Mucosa of stomach (tissue), 1 donor: ENCODE measurements at regions not wholly inside any gene's neighbourhood (a gene's known extent, or its start where the extent isn't known, plus 50 kb on each side); places are given as distances from the start of the nearest gene placed in this dataset.

Experiments used
- H3K27me3 ChIP-seq: one replicate; pipeline ENCODE4 v1.7.0; 2013; ENCODE audit warnings: mild to moderate bottlenecking, low read length; ENCODE audit not compliant: control insufficient read depth, insufficient read depth
- H3K36me3 ChIP-seq: one replicate; pipeline ENCODE4 v1.7.0; 2013; ENCODE audit warnings: low read length; ENCODE audit not compliant: control insufficient read depth, insufficient read depth
- H3K4me1 ChIP-seq: one replicate; pipeline ENCODE4 v1.7.0; 2013; ENCODE audit warnings: mild to moderate bottlenecking, low read length; ENCODE audit not compliant: control insufficient read depth, insufficient read depth
- H3K4me3 ChIP-seq: one replicate; pipeline ENCODE4 v1.7.0; 2013; ENCODE audit warnings: low read length
- H3K9ac ChIP-seq: one replicate; pipeline ENCODE4 v1.7.0; 2013; ENCODE audit warnings: mild to moderate bottlenecking, low read length, moderate library complexity
- H3K9me3 ChIP-seq: one replicate; pipeline ENCODE4 v1.7.0; 2013; ENCODE audit warnings: mild to moderate bottlenecking, low read length, moderate library complexity; ENCODE audit not compliant: control insufficient read depth
- donor health status: Pancreatic carcinoma.

GRCh38 chr2:8230466-8230865 lies 451.4 kb upstream of the ID2 start:
- Histone ChIP-seq H3K27me3 (no peaks in the 10 kb centered on the region), H3K36me3 (no peaks in the 10 kb centered on the region), H3K9ac (no peak overlapping the region), H3K4me3 (no peak overlapping the region), H3K9me3 (no peaks in the 10 kb centered on the region), H3K4me1 (no peaks in the 10 kb centered on the region)

- Histone ChIP-seq H3K27me3 (no peaks in the 10 kb centered on the region), H3K9ac (no peak overlapping the region), H3K9me3 (no peaks in the 10 kb centered on the region), H3K4me1 (no peaks in the 10 kb centered on the region), H3K36me3 (no peaks in the 10 kb centered on the region), H3K4me3 (no peak overlapping the region)
These were observed 450.0 kb upstream of the ID2 start for GRCh38 chr2:8231902-8232301.

- no peaks in the 10 kb centered on the region for H3K36me3 ChIP-seq
- H3K9me3 ChIP-seq = no peaks in the 10 kb centered on the region
- no peaks in the 10 kb centered on the region for H3K27me3 ChIP-seq
- H3K4me1 ChIP-seq = no peaks in the 10 kb centered on the region
- H3K4me3 ChIP-seq = no peak overlapping the region
- no peak overlapping the region for H3K9ac ChIP-seq
These were observed 449.0 kb upstream of the ID2 start for GRCh38 chr2:8232871-8233270.

- no peak overlapping the region for H3K4me3 ChIP-seq
- H3K9ac ChIP-seq = no peak overlapping the region
- H3K27me3 ChIP-seq = no peaks in the 10 kb centered on the region
- no peaks in the 10 kb centered on the region for H3K36me3 ChIP-seq
- no peaks in the 10 kb centered on the region for H3K9me3 ChIP-seq
- no peaks in the 10 kb centered on the region for H3K4me1 ChIP-seq
These were observed 447.6 kb upstream of the ID2 start for GRCh38 chr2:8234253-8234652.

GRCh38 chr2:8234757-8235374 lies 447.0 kb upstream of the ID2 start:
- no peaks in the 10 kb centered on the region for H3K9me3 ChIP-seq
- no peaks in the 10 kb centered on the region for H3K36me3 ChIP-seq
- no peak overlapping the region for H3K9ac ChIP-seq
- no peak overlapping the region for H3K4me3 ChIP-seq
- H3K27me3 ChIP-seq = no peaks in the 10 kb centered on the region
- no peaks in the 10 kb centered on the region for H3K4me1 ChIP-seq

DNA sequence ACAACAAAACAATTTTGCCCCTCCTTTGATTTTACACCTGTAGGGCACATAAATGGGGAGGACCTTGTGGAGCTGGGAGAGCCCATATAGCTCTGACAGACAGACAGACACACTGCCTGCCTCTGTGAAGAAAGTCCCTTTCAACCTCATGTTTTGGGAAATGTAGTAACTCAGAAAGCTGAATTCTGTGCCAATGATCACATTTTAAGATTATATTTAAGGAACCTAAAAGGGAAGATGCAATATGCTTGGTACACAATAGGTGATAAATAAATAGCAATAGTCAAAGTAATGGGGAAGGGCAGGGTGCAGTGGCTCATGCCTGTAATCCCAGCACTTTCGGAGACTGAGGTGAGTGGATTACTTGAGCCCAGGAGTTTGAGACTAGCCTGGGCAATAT lies 446.4 kb upstream of the ID2 start:
- H3K4me1 ChIP-seq = no peaks in the 10 kb centered on the region
- no peaks in the 10 kb centered on the region for H3K36me3 ChIP-seq
- H3K27me3 ChIP-seq = no peaks in the 10 kb centered on the region
- no peak overlapping the region for H3K4me3 ChIP-seq
- no peak overlapping the region for H3K9ac ChIP-seq
- no peaks in the 10 kb centered on the region for H3K9me3 ChIP-seq

- no peaks in the 10 kb centered on the region for H3K27me3 ChIP-seq
- no peaks in the 10 kb centered on the region for H3K36me3 ChIP-seq
- H3K9ac ChIP-seq = no peak overlapping the region
- no peaks in the 10 kb centered on the region for H3K9me3 ChIP-seq
- no peaks in the 10 kb centered on the region for H3K4me1 ChIP-seq
- no peak overlapping the region for H3K4me3 ChIP-seq
These were observed 445.5 kb upstream of the ID2 start for GRCh38 chr2:8236391-8236790.

GRCh38 chr2:8238521-8239230 lies 443.2 kb upstream of the ID2 start:
- H3K9ac ChIP-seq = no peak overlapping the region
- H3K27me3 ChIP-seq = no peaks in the 10 kb centered on the region
- no peaks in the 10 kb centered on the region for H3K9me3 ChIP-seq
- H3K4me1 ChIP-seq = no peaks in the 10 kb centered on the region
- no peaks in the 10 kb centered on the region for H3K36me3 ChIP-seq
- no peak overlapping the region for H3K4me3 ChIP-seq

DNA sequence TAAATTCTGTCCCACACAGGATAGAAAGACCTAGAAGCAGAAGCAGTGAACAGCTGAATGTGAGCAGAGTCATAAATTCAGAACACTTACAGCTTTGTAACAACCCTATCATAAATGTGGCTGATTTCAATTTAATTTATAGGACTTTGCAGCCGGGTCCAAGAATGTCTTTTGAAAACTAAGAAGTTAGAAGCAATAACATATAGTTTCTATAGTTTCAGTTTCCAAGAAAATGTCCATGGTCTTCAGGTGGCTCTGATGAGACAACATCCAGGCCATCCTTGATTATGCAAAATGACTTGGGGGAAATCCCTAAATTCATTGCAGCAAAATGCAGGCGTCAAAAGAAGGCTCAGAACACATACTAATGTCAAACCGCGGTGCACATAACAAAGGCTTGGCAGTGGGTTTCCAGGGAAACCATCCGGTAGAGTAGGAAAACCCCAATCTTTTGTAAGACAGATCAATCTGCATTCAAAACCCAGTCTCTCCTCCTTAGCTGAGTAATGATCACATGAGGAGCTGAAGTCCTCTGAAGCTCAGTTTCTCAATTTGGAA lies 442.2 kb upstream of the ID2 start:
- Histone ChIP-seq H3K36me3 (no peaks in the 10 kb centered on the region), H3K27me3 (no peaks in the 10 kb centered on the region), H3K4me1 (no peaks in the 10 kb centered on the region), H3K9me3 (no peaks in the 10 kb centered on the region), H3K4me3 (no peak overlapping the region), H3K9ac (no peak overlapping the region)

DNA sequence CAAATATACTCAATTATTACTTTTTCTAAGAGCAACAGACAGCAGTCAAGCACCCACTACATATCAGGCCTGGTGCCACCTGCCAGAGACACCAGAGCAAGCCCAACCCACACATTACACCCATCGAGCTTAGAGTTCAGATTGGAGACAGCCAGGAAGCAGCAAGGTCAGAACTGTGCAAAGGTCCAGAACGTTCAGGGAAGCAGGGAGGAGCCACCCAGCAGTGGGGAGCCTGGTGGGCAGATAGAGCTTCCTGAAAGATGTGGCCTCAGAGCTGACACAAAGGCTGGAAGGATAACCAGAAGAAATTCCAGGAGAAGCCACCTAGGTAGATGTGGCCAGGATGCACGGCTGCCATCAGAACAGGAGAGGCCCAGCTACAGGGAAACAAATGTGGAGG lies 440.5 kb upstream of the ID2 start:
- H3K9me3 ChIP-seq = no peaks in the 10 kb centered on the region
- H3K4me1 ChIP-seq = no peaks in the 10 kb centered on the region

DNA sequence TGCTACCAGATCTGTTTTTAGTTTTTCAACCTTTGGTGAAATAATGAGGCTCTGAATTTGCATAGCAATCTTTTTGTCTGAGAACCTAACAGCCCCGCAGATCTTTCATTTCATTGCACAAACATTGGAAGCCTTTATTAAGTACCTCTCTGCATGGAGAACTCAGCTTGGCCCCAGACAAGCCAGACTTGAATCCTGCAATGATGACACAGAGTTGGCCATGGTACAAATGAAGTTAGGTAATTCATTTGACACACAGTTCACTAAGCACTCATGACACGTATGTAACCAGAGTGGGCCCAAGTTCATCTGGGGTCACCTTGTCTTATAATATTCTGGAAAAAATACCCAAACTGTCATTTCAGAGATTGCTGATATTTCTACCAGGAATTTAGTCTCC lies 439.1 kb upstream of the ID2 start:
- H3K4me3 ChIP-seq = no peak overlapping the region
- H3K9ac ChIP-seq = no peak overlapping the region
- H3K9me3 ChIP-seq = no peaks in the 10 kb centered on the region
- no peaks in the 10 kb centered on the region for H3K36me3 ChIP-seq
- H3K4me1 ChIP-seq = no peaks in the 10 kb centered on the region
- H3K27me3 ChIP-seq = no peaks in the 10 kb centered on the region

More for the DNA sequence above, 440.5 kb upstream of the ID2 start:
- H3K27me3 ChIP-seq = no peaks in the 10 kb centered on the region
- H3K9ac ChIP-seq = no peak overlapping the region
- H3K36me3 ChIP-seq = no peaks in the 10 kb centered on the region
- H3K4me3 ChIP-seq = no peak overlapping the region

GRCh38 chr2:8243748-8244400 lies 438.0 kb upstream of the ID2 start:
- Histone ChIP-seq H3K9ac (no peak overlapping the region), H3K36me3 (no peaks in the 10 kb centered on the region), H3K27me3 (no peaks in the 10 kb centered on the region), H3K4me1 (no peaks in the 10 kb centered on the region), H3K4me3 (no peak overlapping the region), H3K9me3 (no peaks in the 10 kb centered on the region)
